ENCODE measurements at regions not wholly inside any gene's neighbourhood (a gene's known extent, or its start where the extent isn't known, plus 50 kb on each side); places are given as distances from the start of the nearest gene placed in this dataset.
A peak's percentile ranks its signal among the peaks of the same experiment; 100 is the strongest.
"Not testable (repeated sequence)": the region's sequence is repeated elsewhere in the genome, so short reads cannot be mapped to it uniquely, and the experiment has no call there.

GRCh38 chr4:151850791-151851213, 90.0 kb upstream of the GATB start:
- H3K4me3 Mint-ChIP-seq: no peak overlapping the region
- no peaks in the 10 kb centered on the region for H3K9me3 ChIP-seq (ENCODE audit: low read depth)
- TF ChIP-seq EZH2phosphoT487 (IDR thresholded peaks at IDR 0.05) (no peak), CTCF (IDR thresholded peaks at IDR 0.05) (no peak), EZH2 (IDR thresholded peaks at IDR 0.05) (no peak)
- no peak overlapping the region for H3K4me3 ChIP-seq
- H3K79me2 ChIP-seq (ENCODE audit: low read depth): no peaks in the 10 kb centered on the region
- H3F3A ChIP-seq (ENCODE audit: low read depth): no peaks in the 10 kb centered on the region
- H3K27me3 Mint-ChIP-seq (ENCODE audit: insufficient read depth, low read depth): no peaks in the 10 kb centered on the region
- no peak overlapping the region for H3K9ac ChIP-seq
- H3K27me3 ChIP-seq: no peaks in the 10 kb centered on the region
- H3K4me1 ChIP-seq: no peaks in the 10 kb centered on the region
- H3K27ac ChIP-seq: no peak overlapping the region
- no peaks in the 10 kb centered on the region for H4K20me1 ChIP-seq (ENCODE audit: low read depth)
- no peak overlapping the region for H2AFZ ChIP-seq (replicated peaks)
- no peak overlapping the region for H3K4me2 ChIP-seq
- DNase-seq (ENCODE audit: low spot score): no peak
- no peak overlapping the region for H3K27ac Mint-ChIP-seq
- no peaks in the 10 kb centered on the region for H3K36me3 ChIP-seq
- H3K4me1 Mint-ChIP-seq: no peaks in the 10 kb centered on the region
- H3K9me3 Mint-ChIP-seq: peaks cover 4% of the 10 kb centered on the region
- no peaks in the 10 kb centered on the region for H3K36me3 Mint-ChIP-seq

GRCh38 chr4:151845551-151845950, 84.7 kb upstream of the GATB start:
- not testable (repeated sequence) for H3K27me3 Mint-ChIP-seq (ENCODE audit: insufficient read depth, low read depth); H3K4me1 ChIP-seq; H3K9me3 ChIP-seq (ENCODE audit: low read depth); H3K4me2 ChIP-seq; H3K36me3 ChIP-seq; H3K27ac Mint-ChIP-seq; DNase-seq (ENCODE audit: low spot score); H3K4me3 ChIP-seq; H3K79me2 ChIP-seq (ENCODE audit: low read depth); H2AFZ ChIP-seq (replicated peaks); H3F3A ChIP-seq (ENCODE audit: low read depth); H4K20me1 ChIP-seq (ENCODE audit: low read depth); H3K36me3 Mint-ChIP-seq; H3K9ac ChIP-seq; H3K4me1 Mint-ChIP-seq; H3K27me3 ChIP-seq; H3K4me3 Mint-ChIP-seq; H3K9me3 Mint-ChIP-seq; H3K27ac ChIP-seq

- Histone ChIP-seq H3K27me3 (no peaks in the 10 kb centered on the region), H3K79me2 (ENCODE audit: low read depth) (no peaks in the 10 kb centered on the region), H3F3A (ENCODE audit: low read depth) (no peaks in the 10 kb centered on the region), H3K36me3 (no peaks in the 10 kb centered on the region), H3K4me1 (no peaks in the 10 kb centered on the region), H3K9me3 (ENCODE audit: low read depth) (no peaks in the 10 kb centered on the region), H2AFZ (replicated peaks) (no peak overlapping the region), H3K27ac (no peak overlapping the region), H3K4me3 (no peak overlapping the region), H3K9ac (no peak overlapping the region), H3K4me2 (no peak overlapping the region), H4K20me1 (ENCODE audit: low read depth) (no peaks in the 10 kb centered on the region)
- H3K9me3 Mint-ChIP-seq: no peaks in the 10 kb centered on the region
- TF ChIP-seq EZH2 (IDR thresholded peaks at IDR 0.05): no peak
- TF ChIP-seq EZH2phosphoT487 (IDR thresholded peaks at IDR 0.05): no peak
- no peak for TF ChIP-seq CTCF (IDR thresholded peaks at IDR 0.05)
- DNase-seq (ENCODE audit: low spot score): no peak
- peaks cover 3% of the 10 kb centered on the region for H3K27me3 Mint-ChIP-seq (ENCODE audit: insufficient read depth, low read depth)
- no peaks in the 10 kb centered on the region for H3K36me3 Mint-ChIP-seq
- peaks cover 2% of the 10 kb centered on the region for H3K4me1 Mint-ChIP-seq
- H3K27ac Mint-ChIP-seq: no peak overlapping the region
- H3K4me3 Mint-ChIP-seq: no peak overlapping the region
Observed at GRCh38 chr4:151842430-151843079, 81.7 kb upstream of the GATB start.

- TF ChIP-seq EZH2 (IDR thresholded peaks at IDR 0.05): no peak
- TF ChIP-seq EZH2phosphoT487 (IDR thresholded peaks at IDR 0.05): no peak
- no peak for TF ChIP-seq CTCF (IDR thresholded peaks at IDR 0.05)
- H3K27ac ChIP-seq: no peak overlapping the region
- no peaks in the 10 kb centered on the region for H4K20me1 ChIP-seq (ENCODE audit: low read depth)
- H3K4me3 Mint-ChIP-seq: no peak overlapping the region
- no peaks in the 10 kb centered on the region for H3K36me3 Mint-ChIP-seq
- peaks cover 3% of the 10 kb centered on the region for H3K27me3 Mint-ChIP-seq (ENCODE audit: insufficient read depth, low read depth)
- no peak for DNase-seq (ENCODE audit: low spot score)
- H3K27me3 ChIP-seq: no peaks in the 10 kb centered on the region
- H3K36me3 ChIP-seq: no peaks in the 10 kb centered on the region
- peaks cover 2% of the 10 kb centered on the region for H3K4me1 Mint-ChIP-seq
- no peak overlapping the region for H3K27ac Mint-ChIP-seq
- H3K4me3 ChIP-seq: no peak overlapping the region
- no peak overlapping the region for H3K4me2 ChIP-seq
- H2AFZ ChIP-seq (replicated peaks): peak overlapping the region; percentile 63
- H3K9ac ChIP-seq: no peak overlapping the region
- no peaks in the 10 kb centered on the region for H3K79me2 ChIP-seq (ENCODE audit: low read depth)
- H3F3A ChIP-seq (ENCODE audit: low read depth): no peaks in the 10 kb centered on the region
- H3K9me3 ChIP-seq (ENCODE audit: low read depth): no peaks in the 10 kb centered on the region
- no peaks in the 10 kb centered on the region for H3K9me3 Mint-ChIP-seq
- no peaks in the 10 kb centered on the region for H3K4me1 ChIP-seq
Observed at GRCh38 chr4:151841107-151841506, 80.3 kb upstream of the GATB start.
